GM04503 (cell line): ENCODE measurements at regions not wholly inside any gene's neighbourhood (a gene's known extent, or its start where the extent isn't known, plus 50 kb on each side); places are given as distances from the start of the nearest gene placed in this dataset.

Experiments
- DNase-seq: peaks from one replicate; pipeline ENCODE4 v3.0.0-alpha.2; 2012; ENCODE audit warnings: low read depth

DNA sequence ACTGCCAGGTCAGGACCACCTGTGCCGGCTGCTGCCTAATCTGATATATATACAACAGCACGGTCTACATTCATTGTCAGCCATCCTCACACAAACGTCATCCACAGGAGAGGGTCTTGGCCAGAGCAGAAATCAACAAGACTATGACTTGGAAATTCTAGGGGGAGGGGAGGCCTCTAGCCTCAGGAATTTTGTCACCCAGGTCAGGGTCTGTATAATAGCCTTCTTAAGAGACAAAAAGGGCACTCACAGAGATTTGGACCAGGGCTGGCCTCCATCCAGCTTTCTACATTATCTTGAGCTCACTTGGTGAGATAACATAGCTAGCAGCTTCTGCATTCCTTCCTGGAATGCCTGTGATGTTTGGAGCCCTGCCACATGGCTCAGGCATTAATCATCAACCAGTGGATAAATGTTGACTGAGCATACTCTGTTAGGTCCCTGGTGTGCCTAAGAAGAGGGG is 50.4 kb upstream of the CTIF start:
- peak; percentile 78 for DNase-seq

DNA sequence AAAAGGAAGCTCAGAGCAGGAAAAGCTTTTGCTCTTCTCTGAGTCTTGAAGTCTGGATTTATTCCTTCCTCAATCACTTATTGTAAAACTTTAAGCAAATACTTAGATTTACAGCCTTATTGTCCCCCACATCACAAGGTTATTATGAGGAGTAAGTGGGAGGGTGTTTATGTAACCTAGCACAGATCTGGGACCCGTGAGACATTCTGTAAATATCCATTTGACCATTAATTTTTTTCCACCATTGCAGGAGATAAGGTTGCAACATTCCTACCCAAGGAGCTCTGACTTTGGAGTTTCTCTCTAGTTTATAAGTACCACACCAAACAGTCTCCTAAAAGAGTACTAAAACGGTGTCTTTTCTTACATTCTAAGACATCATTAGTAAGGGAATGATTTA is 52.1 kb upstream of the CTIF start:
- peak; percentile 66 for DNase-seq

DNA sequence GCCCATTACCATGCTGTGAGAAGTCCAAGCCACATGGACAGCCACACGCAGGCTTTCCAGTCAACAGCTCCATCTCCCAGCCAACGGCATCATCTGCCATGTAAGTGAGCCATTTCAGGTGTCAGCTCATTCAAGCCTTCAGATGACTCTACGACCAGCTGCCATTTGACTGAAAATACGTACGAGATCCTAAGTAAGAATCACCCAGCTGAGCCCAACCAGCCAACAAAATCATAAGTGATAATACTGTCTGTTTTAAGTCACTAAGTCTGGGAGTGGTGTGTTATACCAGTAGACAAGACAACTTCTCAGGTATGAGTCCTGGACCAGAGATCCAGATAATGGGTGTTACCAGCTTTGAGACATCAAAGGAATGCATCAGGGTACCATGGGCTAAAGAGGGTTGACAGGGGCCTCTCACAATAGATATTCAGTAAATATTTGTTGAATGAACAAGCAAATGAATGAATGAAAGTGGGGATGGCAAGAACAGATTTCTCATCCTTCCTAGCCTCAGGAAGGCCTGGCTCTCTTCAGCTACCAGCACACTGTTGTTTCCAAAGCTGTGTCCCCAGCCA is 52.9 kb upstream of the CTIF start:
- no peak for DNase-seq

DNA sequence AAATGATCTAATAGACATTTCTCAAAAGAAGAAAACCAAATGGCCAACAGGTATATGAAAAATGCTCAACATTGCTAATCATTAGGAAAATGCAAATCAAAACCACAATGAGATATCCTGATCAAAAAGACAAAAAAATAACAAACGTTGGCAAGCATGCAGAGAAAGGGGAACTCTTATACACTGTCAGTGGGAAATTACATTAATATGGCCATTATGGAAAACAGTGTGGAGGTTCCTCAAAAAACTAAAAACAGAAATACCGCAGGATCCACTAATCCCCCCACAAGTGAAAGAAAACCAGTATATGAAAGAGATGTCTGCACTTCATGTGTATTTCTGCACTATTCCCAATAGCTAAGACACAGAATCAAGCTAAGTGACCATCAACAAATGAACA is 57.7 kb upstream of the CTIF start:
- no peak for DNase-seq

DNA sequence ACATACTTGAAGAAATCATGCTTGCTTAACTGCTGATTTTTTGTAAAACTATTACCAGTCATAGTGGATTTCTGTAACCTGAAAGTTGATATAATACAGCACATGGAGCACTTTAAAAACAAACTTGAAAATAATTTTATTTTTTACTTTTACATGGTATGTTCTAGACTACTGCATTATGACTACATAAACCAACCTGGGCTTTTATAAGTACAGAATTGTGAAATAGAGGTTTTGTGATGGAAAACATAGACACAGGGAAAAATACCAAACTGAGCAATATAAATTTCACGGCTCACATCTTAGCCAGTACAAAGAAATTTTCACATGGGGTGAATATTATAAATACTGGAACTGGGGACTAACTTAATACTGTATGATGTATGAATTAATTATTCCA is 59.3 kb upstream of the CTIF start:
- DNase-seq, result no peak

DNA sequence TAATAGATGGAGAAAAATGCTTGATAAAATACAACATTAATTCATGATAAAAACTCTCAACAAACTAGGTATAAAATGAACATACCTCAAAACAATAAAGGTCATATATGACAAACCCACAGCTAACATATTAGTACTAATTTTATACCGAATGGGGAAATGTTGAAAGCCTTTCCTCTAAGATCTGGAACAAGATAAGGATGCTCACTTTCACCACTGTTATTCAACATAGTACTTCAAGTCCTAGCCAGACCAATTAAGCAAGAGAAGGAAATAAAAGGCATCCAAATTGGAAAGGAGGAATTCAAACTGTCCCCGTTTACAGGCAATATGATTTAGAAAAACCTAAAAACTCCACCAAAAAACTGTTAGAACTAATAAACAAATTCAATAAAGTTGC is 61.5 kb upstream of the CTIF start:
- DNase-seq, result no peak

DNA sequence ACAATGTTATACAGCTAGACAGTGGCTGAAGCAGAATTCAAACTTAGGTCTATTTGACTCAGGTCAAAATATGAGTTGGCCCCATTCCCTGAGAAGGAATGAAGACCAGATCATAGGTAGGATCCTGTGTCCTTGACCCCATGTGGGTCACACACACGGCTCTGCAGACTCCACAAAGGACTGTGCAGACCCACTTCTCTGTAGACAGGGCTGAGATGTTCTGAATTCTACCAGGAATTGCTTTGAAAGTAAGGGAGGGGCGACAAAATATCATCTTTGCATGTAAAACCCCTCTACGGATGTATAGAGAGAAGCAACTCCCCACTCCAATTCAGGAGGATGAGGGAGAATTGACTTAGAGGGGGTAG is 62.3 kb upstream of the CTIF start:
- DNase-seq, result no peak

DNA sequence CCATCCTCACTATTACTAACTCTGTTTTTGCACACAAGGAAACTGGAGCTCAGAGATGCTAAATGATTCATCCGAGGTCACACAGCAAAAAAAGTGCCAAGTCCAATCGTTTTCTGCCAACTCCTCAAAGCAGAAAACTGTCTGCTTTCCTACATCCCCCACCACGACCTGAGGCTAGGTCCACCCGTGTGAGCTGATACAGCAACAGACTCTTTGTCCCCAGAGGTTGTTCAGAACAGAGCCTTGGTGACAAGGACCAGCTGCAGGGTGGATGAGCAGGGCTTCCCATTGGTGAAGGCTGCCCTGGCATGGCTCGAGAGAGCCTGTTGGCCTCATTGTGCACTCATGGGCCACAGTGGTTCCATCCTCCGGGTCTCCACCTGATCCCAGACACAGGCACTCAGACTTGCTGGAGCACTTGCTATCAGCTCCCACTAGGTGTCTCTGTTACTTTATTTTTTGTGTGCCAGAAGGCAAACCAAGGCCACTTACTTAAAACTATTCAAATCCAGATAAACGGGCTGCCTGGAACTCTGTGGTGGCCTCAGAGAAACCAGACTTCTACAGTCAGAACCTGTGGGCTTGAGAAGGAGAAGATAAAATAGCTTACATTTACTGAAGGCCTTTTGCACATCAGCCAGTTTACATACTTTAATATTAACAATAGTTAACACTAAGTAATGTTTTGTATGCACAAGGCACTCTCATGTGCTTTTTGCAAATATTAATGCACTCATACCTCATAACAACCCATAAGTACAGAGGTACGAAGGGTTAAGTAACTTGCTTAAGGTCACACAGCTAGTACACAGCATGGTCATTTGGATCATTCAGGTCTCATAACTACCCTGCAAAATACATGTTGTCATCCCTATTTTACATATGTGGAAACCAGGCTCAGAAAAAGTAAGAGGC is 62.9 kb upstream of the CTIF start:
- peak; percentile 28 for DNase-seq

DNA sequence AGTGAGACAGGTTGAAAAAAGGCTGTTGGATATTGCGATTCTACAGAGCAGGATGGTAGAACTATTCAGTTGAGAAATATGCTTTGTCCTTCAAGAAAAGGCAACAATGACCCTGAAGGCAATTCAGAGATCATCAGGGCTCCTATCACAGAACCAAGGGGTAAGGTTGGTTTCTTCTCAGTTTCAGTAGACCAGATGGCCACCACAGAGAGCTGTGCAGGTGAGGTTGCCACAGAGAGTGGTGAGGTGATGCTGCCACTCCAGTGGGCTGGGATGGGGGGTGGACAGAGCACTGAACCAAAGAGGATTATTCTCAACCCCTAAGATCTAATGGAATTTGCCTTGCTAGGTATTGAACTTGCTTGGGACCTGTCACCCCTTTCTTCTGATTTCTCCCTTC is 64.6 kb upstream of the ZBTB7C start:
- DNase-seq, result no peak

DNA sequence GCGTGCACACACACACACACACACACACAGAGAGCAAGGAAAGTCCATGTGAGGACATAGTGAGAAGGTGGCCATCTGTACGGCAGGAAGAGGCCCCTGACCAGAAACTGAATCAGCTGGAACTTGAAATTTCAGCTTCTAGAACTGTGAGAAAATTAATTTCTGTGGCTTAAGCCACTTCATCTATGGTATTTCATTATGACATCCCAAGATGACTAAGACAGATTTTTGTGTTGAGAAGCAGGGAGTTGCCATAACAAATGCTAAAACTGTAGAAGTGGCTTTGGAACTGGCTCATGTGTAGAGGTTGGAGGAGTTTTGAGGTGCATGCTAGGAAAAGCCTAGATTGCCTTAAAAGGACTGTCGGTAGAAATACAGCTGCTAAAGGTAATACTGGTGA is 63.4 kb upstream of the ZBTB7C start:
- DNase-seq, result peak; percentile 64

DNA sequence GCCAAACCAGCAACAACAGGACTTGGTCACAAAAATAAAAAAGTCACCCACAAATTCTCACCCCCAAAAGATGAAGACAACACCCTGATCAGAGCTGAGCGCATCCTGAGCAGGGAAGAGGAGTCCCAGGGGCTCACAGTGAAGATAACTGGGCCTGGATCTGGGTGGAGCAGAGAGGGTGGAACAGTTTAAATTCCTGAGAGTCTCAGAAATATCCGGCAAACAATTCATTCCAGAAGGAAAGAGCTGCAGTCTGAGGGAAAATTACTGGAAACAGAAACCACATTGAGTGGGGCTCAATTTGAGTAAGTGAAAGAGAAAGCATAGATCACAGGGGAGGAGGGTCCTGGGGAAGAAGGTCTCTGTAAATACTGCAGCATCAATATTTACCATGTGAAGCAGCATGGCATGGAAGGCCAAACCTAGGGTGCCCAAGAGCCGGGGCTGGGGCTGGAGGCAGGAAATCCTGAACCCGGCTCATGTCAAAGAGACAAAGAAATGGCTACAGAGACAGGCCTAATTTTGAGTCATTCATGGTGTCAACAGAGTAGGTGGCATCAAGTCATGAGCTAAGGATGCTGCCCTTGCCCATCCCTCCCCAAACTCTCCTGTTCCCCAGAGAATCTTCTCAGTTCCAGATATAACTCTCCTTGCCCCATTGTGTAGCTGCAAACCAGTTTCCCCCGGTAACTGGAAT is 61.4 kb upstream of the ZBTB7C start:
- peak; percentile 42 for DNase-seq

DNA sequence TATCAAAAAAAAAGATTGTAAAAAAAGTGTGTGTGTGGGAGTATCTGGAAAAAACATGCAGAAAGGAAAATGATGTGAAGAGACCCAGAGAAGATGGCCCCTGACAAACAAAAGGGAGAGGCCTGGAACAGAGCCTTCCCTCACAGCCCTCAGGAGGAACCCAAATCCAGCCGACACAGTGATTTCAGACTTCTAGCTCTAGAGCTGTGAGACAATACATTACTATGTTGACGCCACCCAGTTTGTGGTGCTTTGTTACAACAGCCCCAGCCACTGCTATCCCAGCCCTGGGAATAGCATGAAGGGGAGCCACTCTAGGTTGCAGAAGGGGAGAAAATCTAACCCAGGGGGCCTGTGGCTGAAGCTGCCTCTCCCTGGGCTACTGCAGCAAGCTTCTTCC is 59.0 kb upstream of the ZBTB7C start:
- DNase-seq, result no peak

DNA sequence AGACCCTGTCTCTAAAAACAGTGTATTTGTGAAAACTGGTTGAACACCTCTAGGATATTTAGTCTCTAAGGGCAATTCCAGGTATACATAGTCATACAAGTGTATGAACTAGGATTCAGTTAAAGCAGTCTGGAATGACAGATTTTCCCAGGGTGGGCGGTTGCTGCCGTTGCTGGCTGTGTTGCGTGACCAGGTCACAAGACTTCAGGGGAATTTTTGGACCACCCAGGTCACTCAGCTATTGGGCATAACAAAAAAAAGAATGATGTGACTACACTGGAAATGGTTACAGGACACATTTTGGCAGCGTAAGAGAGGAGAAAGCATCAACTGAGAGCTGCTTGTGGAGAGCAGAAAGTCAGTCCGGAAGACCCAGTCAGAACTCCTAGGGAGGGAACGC is 58.0 kb upstream of the ZBTB7C start:
- no peak for DNase-seq

DNA sequence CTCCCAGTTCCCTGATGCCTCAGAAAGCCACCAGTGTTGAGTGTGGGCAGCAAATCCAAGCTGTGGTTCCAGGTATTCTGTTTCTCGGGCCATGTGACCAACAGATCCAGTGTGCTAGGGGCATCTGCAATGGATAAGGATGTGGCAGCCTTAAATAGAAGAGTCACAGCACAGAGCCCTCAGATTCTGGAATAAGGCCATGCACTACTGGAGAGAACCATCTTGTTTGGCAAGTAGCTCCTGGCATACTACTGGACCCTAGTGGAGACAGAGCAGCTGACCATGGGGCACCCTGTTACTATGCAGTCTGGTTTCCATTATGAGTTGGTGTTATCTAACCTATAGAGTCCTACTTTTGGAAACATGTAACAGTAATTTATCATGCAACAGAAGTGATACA is 53.3 kb upstream of the ZBTB7C start:
- no peak for DNase-seq

DNA sequence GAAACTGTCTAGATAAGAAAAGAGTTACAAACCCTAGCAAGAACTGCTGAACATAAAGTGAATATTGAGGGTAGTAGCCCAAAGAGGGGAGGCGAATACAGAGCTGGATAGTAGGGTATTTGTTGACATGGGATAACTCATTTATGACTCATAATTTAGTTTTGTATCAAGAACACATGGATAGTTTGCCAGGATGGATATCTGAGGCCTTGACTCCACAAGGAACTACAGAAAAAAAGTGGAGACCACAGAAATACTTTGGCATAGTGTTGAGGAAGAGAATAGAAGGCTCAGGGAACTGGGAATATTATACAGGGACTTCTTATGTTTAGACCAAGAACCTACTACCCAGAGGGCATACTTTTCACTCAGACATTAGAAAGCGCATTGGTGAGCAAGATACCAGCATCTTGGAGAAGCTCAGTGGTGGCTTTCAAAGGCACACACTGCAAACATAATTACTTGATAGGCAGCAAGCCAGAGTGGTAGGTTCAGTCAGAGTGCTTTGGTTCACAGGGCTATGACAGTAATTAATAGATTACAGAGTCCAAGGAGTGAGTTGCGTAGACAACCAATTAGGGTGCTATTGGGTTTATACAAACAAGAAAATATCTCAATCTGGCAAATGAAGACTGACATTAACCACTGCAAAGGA is 51.9 kb upstream of the ZBTB7C start:
- DNase-seq, result no peak

DNA sequence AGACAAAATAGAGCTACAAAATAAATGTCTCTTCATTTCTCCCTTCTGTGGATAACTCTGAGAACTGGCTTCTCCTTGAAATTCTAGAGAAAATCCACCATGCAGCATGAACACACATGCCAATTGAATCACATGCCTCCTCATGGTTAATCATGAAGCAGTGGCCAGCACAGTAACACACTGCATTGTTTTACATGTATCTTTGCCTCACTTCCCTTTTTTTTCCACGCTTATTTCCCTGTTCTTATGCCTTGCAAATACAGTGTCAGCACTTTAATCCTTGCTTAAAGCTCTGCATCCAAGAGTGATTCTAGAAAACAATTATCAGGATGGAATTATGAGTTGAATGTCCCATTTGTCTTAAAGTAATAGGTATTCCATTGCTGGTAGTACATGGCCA is 50.3 kb upstream of the ZBTB7C start:
- DNase-seq, result no peak

DNA sequence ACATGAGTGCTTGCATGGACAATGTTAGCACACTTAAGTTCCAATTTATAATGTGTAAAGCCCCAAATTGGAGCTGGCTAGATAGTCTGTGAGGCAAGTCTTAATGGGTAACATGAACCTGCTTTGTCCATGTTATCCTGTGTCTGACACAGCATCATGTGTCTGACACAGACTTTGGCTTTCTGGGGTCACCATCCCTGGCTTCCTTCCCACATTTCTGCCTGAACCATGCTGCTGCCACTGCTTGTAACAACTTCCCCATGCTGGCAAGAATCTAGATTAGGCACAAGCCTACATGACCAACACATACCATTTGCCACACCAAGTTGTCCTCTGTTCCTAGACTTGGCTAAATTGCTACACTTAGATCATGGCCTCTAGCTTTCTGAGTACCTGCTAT is 49.8 kb upstream of the ZBTB7C start:
- no peak for DNase-seq
